ENCODE measurements at regions not wholly inside any gene's neighbourhood (a gene's known extent, or its start where the extent isn't known, plus 50 kb on each side); places are given as distances from the start of the nearest gene placed in this dataset.

DNA sequence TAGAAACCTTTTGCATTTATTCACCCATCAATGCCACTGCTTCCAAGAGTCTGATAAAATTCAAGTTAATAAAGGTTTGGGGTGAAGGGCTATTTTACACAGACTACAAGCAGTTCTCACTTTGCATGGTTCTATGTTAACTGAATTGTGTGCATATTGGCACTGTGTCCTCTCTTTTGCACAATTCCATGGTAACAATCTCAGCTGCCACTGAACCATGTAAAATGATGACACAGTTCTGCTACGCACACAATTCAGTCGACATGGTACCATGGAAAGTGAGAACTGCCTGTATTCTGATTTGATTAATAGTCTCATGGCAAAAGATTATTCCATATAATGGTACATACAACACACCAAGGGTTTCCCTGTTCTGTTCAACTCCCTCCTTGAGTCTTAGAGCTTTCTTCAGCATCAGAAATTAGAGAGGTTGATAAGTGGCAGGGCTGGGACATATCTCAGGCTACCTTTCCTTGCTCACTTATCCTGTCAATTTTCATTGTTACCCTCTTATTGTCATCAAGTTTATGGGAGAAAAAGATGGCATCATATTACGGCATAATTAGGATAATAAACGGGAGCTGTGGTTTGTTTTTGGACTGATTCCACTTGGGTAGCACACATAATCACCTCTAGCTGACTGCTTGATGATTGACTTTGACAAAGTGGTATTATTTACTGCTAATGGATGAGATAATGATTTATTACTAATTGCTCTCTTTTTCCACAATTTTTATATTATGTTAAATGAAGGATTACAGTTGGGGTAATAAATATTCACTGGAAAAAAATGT, 139.3 kb upstream of the CREB1 start:
- TF ChIP-seq CTCF (IDR thresholded peaks at IDR 0.05), result no peak
- no peak for TF ChIP-seq POLR2A (IDR thresholded peaks at IDR 0.05)

Data from breast epithelium (tissue), 3 donors.